HTR-8/SVneo (cell line): ENCODE measurements at regions not wholly inside any gene's neighbourhood (a gene's known extent, or its start where the extent isn't known, plus 50 kb on each side); places are given as distances from the start of the nearest gene placed in this dataset.

ENCODE experiments used
- DNase-seq: peaks from one replicate; pipeline ENCODE4 v3.0.0; 2011; ENCODE audit warnings: low spot score, mixed read lengths; ENCODE audit not compliant: insufficient read length
- FAIRE-seq: peaks from 2 replicates; lab custom pipeline; 2011; peaks lifted over from hg19 to GRCh38; lab: Jason Lieb, UNC

GRCh38 chr3:148234536-148234935 is 463.2 kb upstream of the AGTR1 start:
- FAIRE-seq (no peak), DNase-seq (no peak)

- no peak for FAIRE-seq
- DNase-seq, result no peak
Observed at GRCh38 chr3:148235566-148235965, 462.1 kb upstream of the AGTR1 start.

- no peak for DNase-seq
- FAIRE-seq, result no peak
Observed at GRCh38 chr3:148238421-148238821, 459.3 kb upstream of the AGTR1 start.

- FAIRE-seq, result no peak
- no peak for DNase-seq
Observed at GRCh38 chr3:148240351-148240750, 457.4 kb upstream of the AGTR1 start.

GRCh38 chr3:148243609-148244008 is 454.1 kb upstream of the AGTR1 start:
- DNase-seq, result no peak
- FAIRE-seq, result no peak

- DNase-seq, result no peak
- no peak for FAIRE-seq
Observed at GRCh38 chr3:148246291-148246923, 451.3 kb upstream of the AGTR1 start.

GRCh38 chr3:148253713-148254112 is 444.0 kb upstream of the AGTR1 start:
- FAIRE-seq (no peak), DNase-seq (no peak)

- DNase-seq (no peak), FAIRE-seq (no peak)
Observed at GRCh38 chr3:148254402-148254801, 443.3 kb upstream of the AGTR1 start.

- FAIRE-seq (no peak), DNase-seq (no peak)
Observed at GRCh38 chr3:148255981-148256969, 441.4 kb upstream of the AGTR1 start.

GRCh38 chr3:148262980-148263379 is 434.7 kb upstream of the AGTR1 start:
- DNase-seq (no peak), FAIRE-seq (no peak)

- DNase-seq (no peak), FAIRE-seq (no peak)
Observed at GRCh38 chr3:148265841-148266240, 431.9 kb upstream of the AGTR1 start.

GRCh38 chr3:148266341-148266740 is 431.4 kb upstream of the AGTR1 start:
- FAIRE-seq, result no peak
- DNase-seq, result no peak

GRCh38 chr3:148269816-148270215 is 427.9 kb upstream of the AGTR1 start:
- DNase-seq (no peak), FAIRE-seq (no peak)

GRCh38 chr3:148280623-148281242 is 417.0 kb upstream of the AGTR1 start:
- FAIRE-seq (no peak), DNase-seq (no peak)

GRCh38 chr3:148289159-148289558 is 408.5 kb upstream of the AGTR1 start:
- FAIRE-seq (no peak), DNase-seq (no peak)

- no peak for DNase-seq
- FAIRE-seq, result no peak
Observed at GRCh38 chr3:148297013-148297412, 400.7 kb upstream of the AGTR1 start.

- no peak for FAIRE-seq
- DNase-seq, result no peak
Observed at GRCh38 chr3:148307443-148307843, 390.3 kb upstream of the AGTR1 start.

- DNase-seq (peak; percentile 20), FAIRE-seq (peak; percentile 33)
Observed at GRCh38 chr3:148309390-148310035, 388.2 kb upstream of the AGTR1 start.

- no peak for FAIRE-seq
Observed at GRCh38 chr3:148315756-148316155, 381.9 kb upstream of the AGTR1 start.

GRCh38 chr3:148318240-148318639 is 379.5 kb upstream of the AGTR1 start:
- no peak for FAIRE-seq

More at GRCh38 chr3:148315756-148316155, 381.9 kb upstream of the AGTR1 start:
- no peak for DNase-seq

More at GRCh38 chr3:148318240-148318639, 379.5 kb upstream of the AGTR1 start:
- DNase-seq, result no peak
